Muscle of leg (tissue), 3 donors: ENCODE measurements at regions not wholly inside any gene's neighbourhood (a gene's known extent, or its start where the extent isn't known, plus 50 kb on each side); places are given as distances from the start of the nearest gene placed in this dataset.
"Not testable (repeated sequence)": the region's sequence is repeated elsewhere in the genome, so short reads cannot be mapped to it uniquely, and the experiment has no call there.

ENCODE experiments used
- DNase-seq: peaks from one replicate; pipeline ENCODE4 v3.0.0; 2013
- H3K27ac ChIP-seq: one replicate; pipeline ENCODE4 v1.5.1; 2013; ENCODE audit warnings: mild to moderate bottlenecking, low read length, control low read depth
- H3K27me3 ChIP-seq: one replicate; pipeline ENCODE4 v1.6.1; 2013; ENCODE audit warnings: low read length; ENCODE audit not compliant: control insufficient read depth, insufficient read depth
- H3K36me3 ChIP-seq: one replicate; pipeline ENCODE4 v1.6.1; 2013; ENCODE audit warnings: low read length; ENCODE audit not compliant: control insufficient read depth, insufficient read depth
- H3K4me1 ChIP-seq: one replicate; pipeline ENCODE4 v1.6.1; 2013; ENCODE audit warnings: low read length; ENCODE audit not compliant: control insufficient read depth, insufficient read depth
- H3K4me3 ChIP-seq: one replicate; pipeline ENCODE4 v1.5.1; 2013; ENCODE audit warnings: low read length, control low read depth
- H3K9me3 ChIP-seq: replicated peaks from 2 replicates; pipeline ENCODE4 v1.6.1; 2013; ENCODE audit warnings: low read depth, low read length; ENCODE audit not compliant: control insufficient read depth
- WGBS: methylation state at CpG from one replicate; pipeline ENCODE4 v1.1.5; 2013; ENCODE audit warnings: missing lambda C conversion rate; ENCODE audit not compliant: insufficient coverage; 5-methylcytosine and 5-hydroxymethylcytosine counted together

DNA sequence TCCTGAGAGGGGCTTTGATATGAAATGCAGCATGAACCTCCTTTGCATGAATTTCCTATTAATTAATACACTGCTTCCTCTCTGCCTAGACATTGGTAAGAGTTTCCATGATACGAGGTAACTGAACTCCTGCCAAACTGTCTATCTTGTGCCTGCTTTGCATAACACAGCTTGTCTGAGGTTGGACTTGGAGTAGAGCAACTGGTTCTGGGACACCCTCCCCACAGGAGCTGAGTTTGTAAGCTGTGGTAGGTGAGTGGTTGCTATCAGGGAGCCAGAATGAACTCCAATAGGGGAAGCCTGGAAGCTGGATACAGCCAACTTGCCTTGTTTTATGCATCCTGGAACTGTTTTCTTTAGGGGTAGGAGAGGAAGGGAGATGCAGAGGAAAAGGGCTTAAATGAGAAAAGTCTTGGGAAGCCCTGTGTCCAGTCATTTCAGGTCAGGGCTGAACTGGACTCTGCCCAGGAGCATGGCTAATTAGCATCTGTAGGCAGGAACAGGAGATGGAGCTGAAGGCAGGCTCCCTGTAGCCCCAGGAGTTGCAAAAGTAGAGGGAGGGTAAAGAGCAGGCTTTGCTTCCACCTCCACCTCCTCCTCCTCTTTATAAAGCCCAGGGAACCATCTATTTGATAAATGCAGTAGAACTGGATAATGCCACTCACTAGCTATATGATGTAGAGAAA, 73.2 kb upstream of the GPR158 start:
- no peaks in the 10 kb centered on the region for H3K4me1 ChIP-seq
- H3K9me3 ChIP-seq: no peaks in the 10 kb centered on the region
- H3K4me3 ChIP-seq: no peak overlapping the region
- H3K36me3 ChIP-seq: no peaks in the 10 kb centered on the region
- no peak overlapping the region for H3K27ac ChIP-seq
- DNase-seq: peak; percentile 17
- no CpG with 5 or more reads among the region's 1 CpG for WGBS
- H3K27me3 ChIP-seq: no peaks in the 10 kb centered on the region

DNA sequence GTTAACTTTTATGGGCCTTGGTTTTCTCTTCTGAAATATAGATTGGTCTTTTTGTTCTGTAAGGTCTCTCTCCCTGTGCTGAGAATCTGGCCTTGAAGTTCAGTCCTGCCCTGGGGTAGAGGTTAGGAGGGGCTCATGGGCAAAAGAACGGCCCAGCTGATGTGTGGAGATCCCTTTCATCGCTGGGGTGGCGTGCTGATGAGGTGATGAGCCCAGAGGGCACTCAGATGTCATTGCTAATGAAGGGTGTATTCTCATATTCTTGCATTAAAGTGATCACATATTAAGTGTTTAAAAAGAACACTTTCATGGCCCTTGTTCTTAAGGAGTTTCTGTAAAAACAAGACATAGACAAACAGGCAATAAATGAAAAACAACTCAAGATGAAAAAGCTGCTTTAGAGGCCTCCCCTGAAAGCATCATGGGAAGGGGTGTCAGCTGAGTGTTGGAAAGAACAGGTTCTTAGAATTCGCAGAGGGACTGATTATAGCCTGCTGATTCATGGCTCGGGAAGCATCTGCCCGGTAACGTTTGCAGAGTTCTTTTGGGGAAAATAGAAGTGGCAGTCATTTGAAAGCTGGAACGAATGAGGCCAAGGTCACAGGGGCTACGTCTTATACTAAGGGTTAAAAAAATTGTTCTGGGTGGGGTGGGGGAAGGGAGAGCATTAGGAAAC, 72.5 kb upstream of the GPR158 start:
- WGBS: 39% methylated on average over 6 of the region's 9 CpGs
- Histone ChIP-seq H3K4me1 (no peaks in the 10 kb centered on the region), H3K27me3 (no peaks in the 10 kb centered on the region), H3K4me3 (no peak overlapping the region), H3K27ac (no peak overlapping the region), H3K9me3 (no peaks in the 10 kb centered on the region), H3K36me3 (no peaks in the 10 kb centered on the region)
- no peak for DNase-seq

DNA sequence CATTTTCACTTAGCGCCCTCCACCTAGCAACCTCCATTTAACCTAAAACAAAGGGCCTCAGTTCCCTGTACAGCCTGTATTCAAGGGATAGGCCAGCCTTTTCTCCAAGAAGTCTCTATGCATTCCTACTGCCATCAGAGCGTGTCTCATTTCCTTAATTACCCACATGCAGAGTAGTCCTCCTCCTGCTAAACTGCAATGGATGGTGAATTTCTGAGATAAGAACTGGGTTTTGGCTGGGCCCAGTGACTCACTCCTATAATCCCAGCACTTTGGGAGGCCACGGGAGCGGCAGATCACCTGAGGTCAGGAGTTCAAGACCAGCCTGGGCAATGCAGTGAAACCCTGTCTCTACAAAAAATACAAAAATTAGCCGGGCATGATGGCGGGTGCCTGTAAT, 71.1 kb upstream of the GPR158 start:
- 100% methylated on average over 1 of the region's 6 CpGs for WGBS
- H3K27me3 ChIP-seq: no peaks in the 10 kb centered on the region
- no peak for DNase-seq
- no peaks in the 10 kb centered on the region for H3K36me3 ChIP-seq
- no peaks in the 10 kb centered on the region for H3K4me1 ChIP-seq
- H3K27ac ChIP-seq: no peak overlapping the region
- H3K4me3 ChIP-seq: no peak overlapping the region
- no peaks in the 10 kb centered on the region for H3K9me3 ChIP-seq

DNA sequence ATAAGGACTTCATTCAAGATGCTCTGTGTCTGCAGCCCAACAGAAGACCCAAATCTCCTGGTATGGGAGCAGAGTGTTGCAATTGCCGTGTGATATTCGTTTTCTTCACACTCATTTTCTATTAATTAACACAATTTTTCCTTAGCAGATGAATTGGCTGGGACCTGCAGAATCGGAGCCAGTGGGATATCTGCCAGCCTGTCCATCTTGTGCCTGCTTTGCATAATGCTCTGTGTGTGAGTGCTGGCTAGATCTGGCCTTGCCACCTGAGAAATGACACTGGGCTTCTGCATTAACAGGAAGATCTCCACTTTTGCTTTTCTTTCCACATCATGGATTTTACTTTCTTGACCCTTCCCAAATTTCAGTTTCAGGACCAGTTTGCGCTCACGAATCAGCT, 70.4 kb upstream of the GPR158 start:
- Histone ChIP-seq H3K27ac (no peak overlapping the region), H3K4me3 (no peak overlapping the region), H3K4me1 (no peaks in the 10 kb centered on the region), H3K36me3 (no peaks in the 10 kb centered on the region), H3K9me3 (no peaks in the 10 kb centered on the region), H3K27me3 (no peaks in the 10 kb centered on the region)
- no peak for DNase-seq
- 40% methylated on average over 1 of the region's 5 CpGs for WGBS

DNA sequence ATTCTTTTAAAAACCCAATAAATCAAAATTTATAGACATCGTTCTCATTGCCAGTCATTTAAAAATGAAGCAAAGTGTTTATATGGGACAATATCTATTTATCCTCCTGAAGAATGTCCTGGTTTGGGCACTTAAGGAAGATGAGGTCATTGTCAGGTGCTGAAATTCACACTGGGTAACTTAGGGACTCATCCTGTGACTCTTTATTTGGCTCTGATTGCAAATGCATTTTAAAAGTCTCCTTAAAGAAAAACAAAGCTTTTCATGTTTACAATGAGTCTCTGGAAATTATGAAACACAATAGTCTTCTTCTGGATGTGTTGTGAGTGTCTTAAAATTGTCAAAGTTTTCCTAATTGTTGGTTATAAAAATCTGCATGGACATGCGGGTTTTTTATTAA, 69.5 kb upstream of the GPR158 start:
- no peak overlapping the region for H3K27ac ChIP-seq

DNA sequence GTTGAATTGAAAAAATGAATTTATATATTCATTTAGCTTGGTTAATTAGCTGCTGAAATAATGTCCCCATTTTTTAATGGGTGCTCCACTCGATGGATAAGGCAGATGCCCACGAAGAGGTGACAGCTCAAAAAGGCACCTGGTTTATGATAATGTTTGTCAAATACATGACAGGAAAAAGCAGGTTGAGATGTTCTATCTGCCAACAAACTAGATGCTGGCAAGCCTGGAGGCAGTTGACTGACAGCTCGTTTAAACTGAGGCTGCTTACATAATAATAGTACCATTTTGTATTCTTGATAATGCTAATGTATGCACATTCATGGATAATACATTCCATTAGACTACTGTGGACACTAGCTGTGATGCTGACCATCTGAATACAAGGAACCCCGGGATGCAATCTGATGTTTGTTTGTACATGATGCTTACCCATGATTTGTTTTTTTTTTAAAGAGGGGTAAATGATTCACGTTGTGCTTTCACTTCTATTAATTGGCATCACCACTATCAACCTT, 69.0 kb upstream of the GPR158 start:
- H3K27ac ChIP-seq: no peak overlapping the region
- H3K4me1 ChIP-seq: no peaks in the 10 kb centered on the region
- no peak for DNase-seq
- H3K4me3 ChIP-seq: no peak overlapping the region
- H3K27me3 ChIP-seq: no peaks in the 10 kb centered on the region
- no peaks in the 10 kb centered on the region for H3K36me3 ChIP-seq
- 40% methylated on average over 1 of the region's 5 CpGs for WGBS
- H3K9me3 ChIP-seq: no peaks in the 10 kb centered on the region

More for the DNA sequence above, 69.5 kb upstream of the GPR158 start:
- Histone ChIP-seq H3K9me3 (no peaks in the 10 kb centered on the region), H3K4me3 (no peak overlapping the region), H3K27me3 (no peaks in the 10 kb centered on the region), H3K4me1 (no peaks in the 10 kb centered on the region), H3K36me3 (no peaks in the 10 kb centered on the region)
- no CpG with 5 or more reads among the region's 2 CpGs for WGBS
- no peak for DNase-seq

DNA sequence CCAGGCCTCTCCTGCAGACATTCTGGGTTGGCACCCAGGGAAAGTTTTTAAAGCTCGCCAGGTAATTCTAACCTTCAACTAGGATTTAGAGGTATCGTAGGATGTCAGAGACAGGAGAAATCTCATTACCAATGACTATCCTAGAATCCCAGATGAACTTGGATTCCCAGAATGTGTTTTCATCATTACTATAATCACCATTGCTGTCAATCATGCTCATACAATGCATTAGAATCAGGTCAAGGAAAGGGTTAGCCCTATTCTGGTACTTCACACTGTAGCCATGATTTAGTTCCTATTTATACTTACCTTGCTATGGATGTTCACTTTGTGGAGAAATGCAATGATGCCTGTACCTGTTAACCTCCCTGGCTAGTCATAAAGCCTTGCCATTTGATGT, 67.0 kb upstream of the GPR158 start:
- no peaks in the 10 kb centered on the region for H3K27me3 ChIP-seq
- H3K9me3 ChIP-seq: no peaks in the 10 kb centered on the region
- WGBS: no CpG with 5 or more reads among the region's 2 CpGs
- H3K4me1 ChIP-seq: no peaks in the 10 kb centered on the region
- no peak for DNase-seq
- H3K36me3 ChIP-seq: no peaks in the 10 kb centered on the region
- H3K4me3 ChIP-seq: no peak overlapping the region
- H3K27ac ChIP-seq: no peak overlapping the region

DNA sequence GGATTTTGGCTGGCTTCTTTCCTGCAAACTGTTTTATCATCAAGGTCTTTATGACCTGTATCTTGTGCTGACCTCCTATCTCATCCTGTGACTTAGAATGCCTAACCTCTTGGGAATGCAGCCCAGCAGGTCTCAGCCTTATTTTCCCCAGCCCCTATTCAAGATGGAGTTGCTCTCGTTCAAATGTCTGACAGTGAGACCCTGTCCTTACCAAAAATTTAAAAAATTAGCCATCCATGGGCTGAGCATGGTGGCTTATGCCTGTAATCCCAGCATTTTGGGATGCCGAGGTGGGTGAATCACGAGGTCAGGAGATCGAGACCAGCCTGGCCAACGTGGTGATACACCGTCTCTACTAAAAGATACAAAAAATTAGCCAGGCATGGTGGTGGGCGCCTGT, 64.9 kb upstream of the GPR158 start:
- H3K4me1 ChIP-seq, H3K27ac ChIP-seq, DNase-seq, H3K4me3 ChIP-seq, H3K36me3 ChIP-seq, H3K27me3 ChIP-seq, H3K9me3 ChIP-seq: not testable (repeated sequence)
- 94% methylated on average over 5 of the region's 7 CpGs for WGBS

DNA sequence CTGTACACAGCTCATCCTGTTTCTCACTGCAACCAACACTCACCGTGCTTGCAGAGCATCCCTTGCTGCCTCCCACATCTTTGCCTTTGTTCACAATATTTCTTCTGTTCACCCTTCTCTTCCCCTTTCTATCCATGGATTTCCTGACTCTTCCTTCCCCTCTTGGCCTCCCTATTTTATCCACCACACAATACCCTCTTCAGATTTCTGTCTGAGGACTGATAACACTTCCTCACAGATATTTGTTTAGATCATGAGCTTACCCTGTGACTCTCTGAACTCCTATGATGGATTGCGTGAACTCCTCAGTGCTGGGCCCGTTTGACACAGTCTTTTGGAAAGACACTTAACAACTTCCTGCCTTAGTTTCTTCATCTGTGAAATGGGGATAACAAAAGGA, 62.8 kb upstream of the GPR158 start:
- WGBS: 82% methylated on average over 1 of the region's 3 CpGs
- Histone ChIP-seq H3K9me3 (no peaks in the 10 kb centered on the region), H3K27me3 (no peaks in the 10 kb centered on the region), H3K36me3 (no peaks in the 10 kb centered on the region), H3K4me1 (peaks cover 2% of the 10 kb centered on the region), H3K4me3 (no peak overlapping the region), H3K27ac (no peak overlapping the region)
- DNase-seq: no peak

DNA sequence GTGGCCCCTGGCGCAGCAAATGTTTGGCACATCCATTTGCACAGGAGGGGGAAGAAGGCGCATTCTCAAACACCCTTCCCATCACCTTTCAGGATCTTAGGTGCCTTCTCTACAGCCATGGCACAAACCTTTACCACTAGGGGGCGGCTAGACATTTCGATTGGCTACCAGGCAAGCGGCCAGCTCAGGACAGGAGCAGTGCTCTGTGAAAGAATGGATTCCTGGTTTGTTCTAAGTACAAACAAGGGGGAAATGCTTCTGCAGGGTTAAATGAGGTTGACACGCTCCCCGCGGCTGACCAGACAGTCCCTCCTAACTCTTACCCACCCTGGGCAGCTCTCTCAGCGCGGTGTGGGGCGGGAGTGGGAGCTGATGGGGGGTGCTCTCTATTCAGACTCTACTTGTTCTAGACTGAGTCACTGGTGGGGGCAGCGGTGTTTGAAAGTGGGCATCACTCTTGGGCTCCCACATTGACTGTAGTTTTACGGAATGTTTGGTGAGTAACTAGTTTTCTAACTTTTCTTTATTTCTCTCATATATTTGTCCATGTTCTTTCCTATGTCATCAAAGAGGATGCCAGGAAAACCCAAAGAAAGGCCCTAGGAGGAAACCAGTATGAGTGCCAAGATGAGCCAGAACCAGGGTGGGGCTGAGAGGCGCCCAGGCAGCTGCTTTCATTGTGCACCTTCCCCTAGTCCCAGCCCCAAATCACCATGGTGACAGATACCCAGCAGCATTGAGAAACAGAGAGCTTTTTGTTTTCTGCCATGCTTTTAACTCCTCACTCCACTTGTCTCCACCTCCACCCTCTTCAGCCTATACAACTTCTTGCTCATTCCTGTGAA, 61.4 kb upstream of the GPR158 start:
- WGBS: 25% methylated on average over 2 of the region's 14 CpGs
- Histone ChIP-seq H3K4me1 (peaks cover 2% of the 10 kb centered on the region), H3K27me3 (no peaks in the 10 kb centered on the region), H3K9me3 (no peaks in the 10 kb centered on the region), H3K36me3 (no peaks in the 10 kb centered on the region), H3K27ac (no peak overlapping the region), H3K4me3 (no peak overlapping the region)
- peak; percentile 83 for DNase-seq
